H9 (cell line): ENCODE measurements at regions not wholly inside any gene's neighbourhood (a gene's known extent, or its start where the extent isn't known, plus 50 kb on each side); places are given as distances from the start of the nearest gene placed in this dataset.

Experiments used
- DNase-seq: peaks from one replicate; pipeline ENCODE4 v3.0.0-alpha.2; 2017
- H2AFZ ChIP-seq: one replicate; pipeline ENCODE4 v1.6.1; 2013; ENCODE audit warnings: mild to moderate bottlenecking, low read length, control low read depth, moderate library complexity
- H2AK5ac ChIP-seq: 2 replicates; pipeline ENCODE4 v1.6.1; 2013; ENCODE audit warnings: low read length, control low read depth, mixed read lengths; ENCODE audit not compliant: insufficient read length
- H2BK120ac ChIP-seq: one replicate; pipeline ENCODE4 v1.6.1; 2013; ENCODE audit warnings: low read depth, mild to moderate bottlenecking, low read length, control low read depth, inconsistent platforms; ENCODE audit not compliant: poor library complexity, severe bottlenecking
- H2BK12ac ChIP-seq: 2 replicates; pipeline ENCODE4 v1.6.1; 2013; ENCODE audit warnings: low read length, control low read depth, mixed read lengths, low read depth; ENCODE audit not compliant: insufficient read length
- H2BK15ac ChIP-seq: 2 replicates; pipeline ENCODE4 v1.6.1; 2013; ENCODE audit warnings: low read depth, low read length, control low read depth
- H2BK20ac ChIP-seq: one replicate; pipeline ENCODE4 v1.6.1; 2013; ENCODE audit warnings: low read depth, mild to moderate bottlenecking, low read length, control low read depth, inconsistent platforms; ENCODE audit not compliant: poor library complexity, severe bottlenecking
- H2BK5ac ChIP-seq: 2 replicates; pipeline ENCODE4 v1.6.1; 2013; ENCODE audit warnings: low read length, control low read depth, mixed read lengths; ENCODE audit not compliant: insufficient read length
- H3K14ac ChIP-seq: 2 replicates; pipeline ENCODE4 v1.6.1; 2013; ENCODE audit warnings: low read length, control low read depth; ENCODE audit not compliant: insufficient read depth
- H3K18ac ChIP-seq: 2 replicates; pipeline ENCODE4 v1.6.1; 2013; ENCODE audit warnings: low read depth, mild to moderate bottlenecking, mixed read lengths, low read length, control low read depth; ENCODE audit not compliant: insufficient read length
- H3K23ac ChIP-seq: 2 replicates; pipeline ENCODE4 v1.6.1; 2013; ENCODE audit warnings: low read length, control low read depth, mixed read lengths, low read depth; ENCODE audit not compliant: insufficient read length
- H3K23me2 ChIP-seq: 2 replicates; pipeline ENCODE4 v1.6.1; 2013; ENCODE audit warnings: low read depth, mild to moderate bottlenecking, mixed read lengths, low read length, control low read depth; ENCODE audit not compliant: insufficient read length, poor library complexity, severe bottlenecking
- H3K27ac ChIP-seq: 2 replicates; pipeline ENCODE4 v1.5.1; 2013; ENCODE audit warnings: low read length, control low read depth, mixed read lengths, low read depth; ENCODE audit not compliant: insufficient read length
- H3K27me3 ChIP-seq: 2 replicates; pipeline ENCODE4 v1.6.1; 2013; ENCODE audit warnings: low read length, control low read depth, inconsistent platforms; ENCODE audit not compliant: insufficient read depth
- H3K4ac ChIP-seq: 2 replicates; pipeline ENCODE4 v1.6.1; 2013; ENCODE audit warnings: low read depth, mild to moderate bottlenecking, control low read depth, inconsistent platforms, low read length, moderate library complexity
- H3K4me1 ChIP-seq: 2 replicates; pipeline ENCODE4 v1.6.1; 2013; ENCODE audit warnings: low read length, control low read depth, inconsistent platforms; ENCODE audit not compliant: insufficient read depth
- H3K4me2 ChIP-seq: 2 replicates; pipeline ENCODE4 v1.6.1; 2013; ENCODE audit warnings: low read length, control low read depth, mixed read lengths; ENCODE audit not compliant: insufficient read length, insufficient read depth
- H3K56ac ChIP-seq: 2 replicates; pipeline ENCODE4 v1.6.1; 2013; ENCODE audit warnings: low read depth, mild to moderate bottlenecking, mixed read lengths, low read length, control low read depth; ENCODE audit not compliant: insufficient read length
- H3K79me1 ChIP-seq: 2 replicates; pipeline ENCODE4 v1.6.1; 2013; ENCODE audit warnings: low read depth, mild to moderate bottlenecking, moderate library complexity, low read length, control low read depth, inconsistent platforms; ENCODE audit not compliant: insufficient read depth, poor library complexity, severe bottlenecking
- H3K79me2 ChIP-seq: 2 replicates; pipeline ENCODE4 v1.6.1; 2013; ENCODE audit warnings: low read length, control low read depth, inconsistent platforms; ENCODE audit not compliant: insufficient read depth
- H3K9ac ChIP-seq: 2 replicates; pipeline ENCODE4 v1.6.1; 2013; ENCODE audit warnings: low read length, control low read depth, mixed read lengths; ENCODE audit not compliant: insufficient read length; ENCODE audit errors: extremely low read depth
- H3K9me3 ChIP-seq: one replicate; pipeline ENCODE4 v1.6.1; 2013; ENCODE audit warnings: low read depth, low read length, inconsistent platforms; ENCODE audit not compliant: control insufficient read depth
- H3T11ph ChIP-seq: one replicate; pipeline ENCODE4 v1.6.1; 2013; ENCODE audit warnings: mild to moderate bottlenecking, low read length, control low read depth, inconsistent platforms
- H4K20me1 ChIP-seq: one replicate; pipeline ENCODE4 v1.6.1; 2013; ENCODE audit not compliant: control insufficient read depth, insufficient read length, insufficient read depth
- H4K5ac ChIP-seq: 2 replicates; pipeline ENCODE4 v1.6.1; 2013; ENCODE audit warnings: low read depth, mild to moderate bottlenecking, mixed read lengths, low read length, control low read depth; ENCODE audit not compliant: insufficient read length
- H4K8ac ChIP-seq: replicated peaks from 2 replicates; pipeline ENCODE4 v1.6.1; 2013; ENCODE audit warnings: low read length, control low read depth, mixed read lengths, low read depth; ENCODE audit not compliant: insufficient read length
- H4K91ac ChIP-seq: 2 replicates; pipeline ENCODE4 v1.6.1; 2013; ENCODE audit warnings: low read depth, mild to moderate bottlenecking, moderate library complexity, mixed read lengths, low read length, control low read depth; ENCODE audit not compliant: insufficient read length
- H3K27ac Mint-ChIP-seq, 3 experiments: 2 replicates in 2 of 3; 3 replicates in 1 of 3; pipeline ENCODE4 v1.8.0; 2020 to 2021; ENCODE audit warnings: mixed read lengths in 3 of 3, mild to moderate bottlenecking in 1 of 3, moderate library complexity in 1 of 3
- H3K27me3 Mint-ChIP-seq: 2 replicates; pipeline ENCODE4 v1.8.0; 2021; ENCODE audit warnings: low read depth, mild to moderate bottlenecking, moderate library complexity, mixed read lengths
- H3K36me3 Mint-ChIP-seq, 3 experiments: 2 replicates in 2 of 3; 3 replicates in 1 of 3; pipeline ENCODE4 v1.8.0; 2020 to 2021; ENCODE audit warnings: low read depth in 3 of 3, mixed read lengths in 3 of 3; ENCODE audit not compliant: insufficient read depth in 1 of 3
- H3K4me1 Mint-ChIP-seq, 2 experiments: 2 replicates each; pipeline ENCODE4 v1.8.0; 2020; ENCODE audit warnings: mixed read lengths in 2 of 2
- H3K4me3 Mint-ChIP-seq, 2 experiments: 2 replicates in 1 of 2; 3 replicates in 1 of 2; pipeline ENCODE4 v1.8.0; 2020 to 2021; ENCODE audit warnings: mild to moderate bottlenecking in 2 of 2, mixed read lengths in 2 of 2, moderate library complexity in 1 of 2
- H3K9me3 Mint-ChIP-seq, 2 experiments: 2 replicates in 1 of 2; 3 replicates in 1 of 2; pipeline ENCODE4 v1.8.0; 2020; ENCODE audit warnings: mild to moderate bottlenecking in 2 of 2, mixed read lengths in 2 of 2, moderate library complexity in 1 of 2
- CTCF ChIP-seq: fragments of 200-600 bp; sonication (generic); conservative IDR thresholded peaks from 3 replicates; pipeline ENCODE4 v1.8.0; 2021; ENCODE audit warnings: antibody characterized with exemption, mild to moderate bottlenecking
- WGBS: extraction: QIAGEN DNeasy Blood & Tissue Kit; methylation state at CpG from one replicate; pipeline ENCODE4 v1.1.7; 2013; ENCODE audit warnings: missing lambda C conversion rate, low lambda C conversion rate, mixed read lengths; ENCODE audit not compliant: insufficient read length; ENCODE audit errors: extremely low coverage; 5-methylcytosine and 5-hydroxymethylcytosine counted together

GRCh38 chr2:176830362-176830761 lies 382.2 kb upstream of the HNRNPA3 start:
- H3K56ac ChIP-seq: no peak overlapping the region
- no CpG with 5 or more reads among the region's 3 CpGs for WGBS
- DNase-seq: peak; percentile 42
- H3K36me3 Mint-ChIP-seq: no peaks in the 10 kb centered on the region; a peak in 1 of 7 replicates
- H3K27me3 ChIP-seq: no peaks in the 10 kb centered on the region
- no peak overlapping the region for H3K4ac ChIP-seq
- peak; percentile 54 for TF ChIP-seq CTCF
- no peak overlapping the region for H3K4me3 Mint-ChIP-seq
- H3K27ac ChIP-seq: no peak overlapping the region
- no peaks in the 10 kb centered on the region for H3K23me2 ChIP-seq
- H3K79me2 ChIP-seq: no peaks in the 10 kb centered on the region
- H2BK12ac ChIP-seq: no peak overlapping the region
- H4K5ac ChIP-seq: no peak overlapping the region
- H3K9me3 Mint-ChIP-seq: no peaks in the 10 kb centered on the region
- H2AFZ ChIP-seq: no peak overlapping the region
- no peak overlapping the region for H4K91ac ChIP-seq
- H2BK120ac ChIP-seq: no peak overlapping the region
- no peak overlapping the region for H2AK5ac ChIP-seq
- no peak overlapping the region for H3K9ac ChIP-seq
- peaks cover 1% of the 10 kb centered on the region for H3K27me3 Mint-ChIP-seq
- H4K8ac ChIP-seq: no peak overlapping the region
- no peak overlapping the region for H2BK5ac ChIP-seq
- no peaks in the 10 kb centered on the region for H3K4me1 ChIP-seq
- peaks cover 6 to 7% of the 10 kb centered on the region in 2 experiments; a peak in 2 of 4 replicates for H3K4me1 Mint-ChIP-seq
- H3K9me3 ChIP-seq: no peaks in the 10 kb centered on the region
- H3T11ph ChIP-seq: no peak overlapping the region
- H3K4me2 ChIP-seq: no peak overlapping the region
- H3K14ac ChIP-seq: no peak overlapping the region
- no peak overlapping the region for H2BK20ac ChIP-seq
- no peak overlapping the region for H2BK15ac ChIP-seq
- H3K18ac ChIP-seq: no peak overlapping the region
- no peaks in the 10 kb centered on the region for H3K79me1 ChIP-seq
- H3K23ac ChIP-seq: no peak overlapping the region
- no peaks in the 10 kb centered on the region for H4K20me1 ChIP-seq
- no peak overlapping the region; a peak in 1 of 7 replicates for H3K27ac Mint-ChIP-seq
